GM23338 (cell line): ENCODE measurements at regions not wholly inside any gene's neighbourhood (a gene's known extent, or its start where the extent isn't known, plus 50 kb on each side); places are given as distances from the start of the nearest gene placed in this dataset.

ENCODE experiments used
- CREB1 ChIP-seq: fragments of 250-450 bp; sonication (Bioruptor Pico); IDR thresholded peaks from 2 replicates; pipeline ENCODE4 v1.5.0; 2020; ENCODE audit warnings: low read depth, mild to moderate bottlenecking, moderate library complexity
- CTCF ChIP-seq, 2 experiments: fragments of 200-600 bp in 1 of 2; sonication (generic) in 1 of 2; conservative IDR thresholded peaks; 2 replicates each; pipeline versions ENCODE4 v1.5.1 to v1.6.1; 2016 to 2017; ENCODE audit warnings: antibody characterized with exemption in 2 of 2, low read depth in 2 of 2, mild to moderate bottlenecking in 2 of 2, moderate library complexity in 1 of 2
- ETS1 ChIP-seq: IDR thresholded peaks from 2 replicates; pipeline ENCODE4 v1.6.1; 2016; ENCODE audit warnings: antibody characterized with exemption
- EZH2 ChIP-seq: fragments of 200-600 bp; sonication (generic); IDR thresholded peaks from one replicate; pipeline ENCODE4 v1.8.0; 2017; ENCODE audit warnings: antibody characterized with exemption, mild to moderate bottlenecking, low read depth; ENCODE audit not compliant: unreplicated experiment
- EZH2phosphoT487 ChIP-seq: fragments of 200-600 bp; sonication (generic); IDR thresholded peaks from one replicate; pipeline ENCODE4 v1.8.1; 2018; ENCODE audit warnings: antibody characterized with exemption; ENCODE audit not compliant: unreplicated experiment
- NANOG ChIP-seq: IDR thresholded peaks from 2 replicates; pipeline ENCODE4 v1.6.1; 2016; ENCODE audit warnings: antibody characterized with exemption, borderline replicate concordance
- POLR2AphosphoS5 ChIP-seq: IDR thresholded peaks from 2 replicates; pipeline ENCODE4 v1.6.1; 2016; ENCODE audit warnings: antibody characterized with exemption, low read depth
- REST ChIP-seq: IDR thresholded peaks from one replicate; pipeline ENCODE4 v1.6.1; 2018; ENCODE audit warnings: antibody characterized with exemption; ENCODE audit not compliant: unreplicated experiment

GRCh38 chr7:118054529-118054928, 129.4 kb upstream of the LSM8 start:
- TF ChIP-seq POLR2AphosphoS5 = no peak
- TF ChIP-seq CTCF (conservative IDR thresholded peaks at IDR 0.05; ENCODE audit: low read depth in 2 of 2) = no peak
- no peak for TF ChIP-seq CREB1 (CRISPR knock-in tag)
- no peak for TF ChIP-seq ETS1
- TF ChIP-seq EZH2phosphoT487 = no peak
- no peak for TF ChIP-seq REST
- no peak for TF ChIP-seq EZH2
- TF ChIP-seq NANOG = no peak
